LNCaP clone FGC (cell line): ENCODE measurements at regions not wholly inside any gene's neighbourhood (a gene's known extent, or its start where the extent isn't known, plus 50 kb on each side); places are given as distances from the start of the nearest gene placed in this dataset.

Experiments
- DNase-seq: peaks from one replicate; pipeline ENCODE4 v3.0.0-alpha.2; 2011; ENCODE audit warnings: low read depth
- H3K4me3 ChIP-seq: 2 replicates; pipeline ENCODE4 v1.5.1; 2011; ENCODE audit warnings: mild to moderate bottlenecking, low read depth, low read length, control low read depth
- TF ChIP-seq, protein P1 (sequence below): IDR thresholded peaks from 2 replicates; pipeline ENCODE4 v1.5.1; 2012; ENCODE audit warnings: mild to moderate bottlenecking; ENCODE audit not compliant: control insufficient read depth, insufficient read depth; ENCODE audit errors: extremely low read depth

DNA sequence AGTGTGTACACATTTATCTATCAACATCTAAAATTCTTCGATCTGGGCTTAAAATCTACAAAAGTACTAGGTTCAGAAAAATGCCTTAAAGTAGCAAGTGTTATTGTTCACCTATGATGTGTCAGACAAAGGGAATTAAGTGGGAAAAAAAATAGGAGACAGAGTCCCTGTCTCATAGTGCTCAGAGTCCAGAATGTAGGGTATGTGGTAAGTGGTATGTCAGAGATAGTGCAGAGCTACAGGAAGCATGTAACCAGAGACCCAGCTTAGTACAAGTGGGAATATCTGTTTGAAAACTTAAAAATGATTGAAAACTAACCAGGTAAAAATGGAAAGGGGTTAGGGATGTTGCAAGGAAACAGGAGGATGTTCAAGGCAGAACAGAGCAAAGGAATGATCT is 482.8 kb downstream of the ELAVL2 start:
- H3K4me3 ChIP-seq = no peak overlapping the region
- no peak for DNase-seq
- TF ChIP-seq, protein P1, sequence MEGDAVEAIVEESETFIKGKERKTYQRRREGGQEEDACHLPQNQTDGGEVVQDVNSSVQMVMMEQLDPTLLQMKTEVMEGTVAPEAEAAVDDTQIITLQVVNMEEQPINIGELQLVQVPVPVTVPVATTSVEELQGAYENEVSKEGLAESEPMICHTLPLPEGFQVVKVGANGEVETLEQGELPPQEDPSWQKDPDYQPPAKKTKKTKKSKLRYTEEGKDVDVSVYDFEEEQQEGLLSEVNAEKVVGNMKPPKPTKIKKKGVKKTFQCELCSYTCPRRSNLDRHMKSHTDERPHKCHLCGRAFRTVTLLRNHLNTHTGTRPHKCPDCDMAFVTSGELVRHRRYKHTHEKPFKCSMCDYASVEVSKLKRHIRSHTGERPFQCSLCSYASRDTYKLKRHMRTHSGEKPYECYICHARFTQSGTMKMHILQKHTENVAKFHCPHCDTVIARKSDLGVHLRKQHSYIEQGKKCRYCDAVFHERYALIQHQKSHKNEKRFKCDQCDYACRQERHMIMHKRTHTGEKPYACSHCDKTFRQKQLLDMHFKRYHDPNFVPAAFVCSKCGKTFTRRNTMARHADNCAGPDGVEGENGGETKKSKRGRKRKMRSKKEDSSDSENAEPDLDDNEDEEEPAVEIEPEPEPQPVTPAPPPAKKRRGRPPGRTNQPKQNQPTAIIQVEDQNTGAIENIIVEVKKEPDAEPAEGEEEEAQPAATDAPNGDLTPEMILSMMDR = no peak

DNA sequence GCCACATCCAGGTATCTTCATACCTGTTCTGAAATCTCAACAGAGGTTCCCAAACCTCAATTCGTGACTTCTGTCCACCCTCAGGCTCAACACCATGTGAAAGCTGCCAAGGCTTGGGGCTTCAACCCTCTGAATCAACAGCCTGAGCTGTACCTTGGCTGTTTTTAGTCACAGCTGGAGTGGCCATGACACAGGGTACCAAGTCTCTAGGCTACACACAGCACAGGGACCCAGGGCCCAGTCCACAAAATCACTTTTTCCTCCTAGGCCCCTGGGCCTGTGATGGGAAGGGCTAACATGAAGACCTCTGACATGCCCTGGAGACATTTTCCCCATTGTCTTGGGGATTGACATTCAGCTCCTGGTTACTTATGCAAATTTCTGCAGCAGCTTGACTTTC is 464.9 kb downstream of the ELAVL2 start:
- DNase-seq = no peak
- TF ChIP-seq, protein P1 = no peak
- no peak overlapping the region for H3K4me3 ChIP-seq

DNA sequence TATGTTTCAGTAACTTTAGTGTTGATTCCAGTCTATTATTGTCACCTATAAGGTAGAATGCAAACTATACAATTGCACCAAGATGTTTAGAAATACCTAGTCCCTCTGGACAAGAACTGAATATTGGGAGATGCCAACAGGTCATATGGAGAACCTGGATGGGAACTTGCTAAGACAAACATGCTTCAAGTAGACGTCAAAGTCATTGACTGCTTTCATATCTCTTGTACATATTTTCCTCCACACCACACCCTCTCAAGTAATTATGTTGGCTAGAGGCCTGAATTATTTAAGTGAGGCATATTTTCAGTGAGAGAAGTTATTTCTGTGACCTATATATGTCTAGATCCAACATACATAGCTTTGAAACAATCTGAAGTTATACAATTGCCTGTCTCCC is 453.3 kb downstream of the ELAVL2 start:
- H3K4me3 ChIP-seq = no peak overlapping the region
- TF ChIP-seq, protein P1 = no peak
- no peak for DNase-seq

DNA sequence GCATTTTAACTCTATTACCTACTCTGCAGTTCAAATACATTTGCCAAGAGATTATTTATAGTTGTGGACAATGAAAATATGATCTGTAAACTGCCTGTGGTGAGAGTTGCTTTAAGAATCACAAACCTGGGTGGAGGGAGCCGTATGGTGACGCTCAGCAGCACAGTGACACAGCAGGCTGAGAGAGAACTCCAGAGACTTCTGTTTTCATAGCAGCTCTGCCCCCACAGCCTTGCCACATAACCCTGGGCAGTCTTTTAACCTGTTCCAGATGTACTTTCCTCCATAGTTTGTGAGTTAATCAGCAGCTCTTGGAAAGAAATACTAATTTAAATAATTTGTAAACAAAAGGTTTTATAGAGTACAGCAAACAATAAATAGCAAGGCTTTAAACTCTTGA is 450.5 kb downstream of the ELAVL2 start:
- H3K4me3 ChIP-seq = no peak overlapping the region
- no peak for DNase-seq

DNA sequence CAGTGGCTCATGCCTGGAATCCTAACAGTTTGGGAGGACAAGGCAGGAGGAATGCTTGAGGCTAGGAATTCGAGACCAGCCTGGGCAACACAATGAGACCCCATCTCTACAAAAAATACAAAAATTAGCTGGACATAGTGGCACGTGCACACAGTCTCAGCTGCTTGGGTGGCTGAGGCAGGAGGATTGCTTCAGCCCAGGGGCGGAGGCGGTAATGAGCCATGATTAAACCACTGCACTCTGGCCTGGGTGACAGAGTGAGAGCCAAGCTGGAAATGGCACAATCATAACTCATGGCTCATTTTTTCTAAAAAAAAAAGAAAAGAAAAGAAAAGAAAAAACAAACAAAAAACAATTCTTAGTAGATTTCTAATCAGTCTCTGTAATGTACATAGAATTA is 446.2 kb downstream of the ELAVL2 start:
- TF ChIP-seq, protein P1 = no peak
- H3K4me3 ChIP-seq = no peak overlapping the region
- DNase-seq = no peak

More for the DNA sequence above, 450.5 kb downstream of the ELAVL2 start:
- TF ChIP-seq, protein P1 = no peak

DNA sequence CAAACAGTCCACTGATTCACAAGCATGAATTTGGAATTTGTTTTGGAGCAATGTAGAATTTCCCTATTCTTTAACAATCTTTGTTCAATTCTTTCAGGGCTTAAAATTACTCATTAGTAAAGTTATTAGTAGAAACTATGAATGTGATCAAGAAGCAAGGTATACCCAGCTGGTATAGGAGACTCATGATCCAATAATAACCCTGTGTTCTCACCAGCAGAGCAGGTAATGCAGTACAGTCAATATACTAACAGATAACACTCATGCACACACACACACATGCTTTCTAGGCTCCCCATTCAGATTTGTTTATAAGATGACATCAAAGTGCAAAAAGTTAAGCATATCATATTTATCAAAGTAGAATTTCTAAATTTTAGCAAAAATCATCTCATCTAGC is 445.2 kb downstream of the ELAVL2 start:
- DNase-seq = no peak
- TF ChIP-seq, protein P1 = no peak
- H3K4me3 ChIP-seq = no peak overlapping the region

DNA sequence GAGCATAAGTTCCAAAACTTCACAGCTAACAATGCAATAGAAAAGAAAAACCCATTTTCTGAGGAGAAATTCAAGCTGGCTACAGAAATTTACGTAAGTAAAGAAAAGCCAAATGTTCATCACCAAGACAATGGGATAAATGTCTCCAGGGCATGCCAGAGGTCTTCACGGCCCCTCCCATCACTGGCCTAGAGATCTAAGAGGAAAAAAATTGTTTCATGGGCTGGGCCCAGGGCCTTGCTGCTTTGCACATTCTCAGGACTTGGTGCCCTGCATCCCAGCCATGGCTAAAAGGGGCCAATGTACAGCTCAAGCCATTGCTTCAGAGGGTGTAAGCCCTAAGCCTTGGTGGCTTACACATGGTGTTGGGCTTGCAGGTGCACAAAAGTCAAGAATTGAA is 443.6 kb downstream of the ELAVL2 start:
- no peak overlapping the region for H3K4me3 ChIP-seq
- TF ChIP-seq, protein P1 = no peak
- DNase-seq = no peak
